EH (cell line): ENCODE measurements at regions not wholly inside any gene's neighbourhood (a gene's known extent, or its start where the extent isn't known, plus 50 kb on each side); places are given as distances from the start of the nearest gene placed in this dataset.
"Not testable (repeated sequence)": the region's sequence is repeated elsewhere in the genome, so short reads cannot be mapped to it uniquely, and the experiment has no call there.

ENCODE experiments used
- DNase-seq: peaks from one replicate; pipeline ENCODE4 v3.0.0-alpha.2; 2015; ENCODE audit warnings: low read depth

DNA sequence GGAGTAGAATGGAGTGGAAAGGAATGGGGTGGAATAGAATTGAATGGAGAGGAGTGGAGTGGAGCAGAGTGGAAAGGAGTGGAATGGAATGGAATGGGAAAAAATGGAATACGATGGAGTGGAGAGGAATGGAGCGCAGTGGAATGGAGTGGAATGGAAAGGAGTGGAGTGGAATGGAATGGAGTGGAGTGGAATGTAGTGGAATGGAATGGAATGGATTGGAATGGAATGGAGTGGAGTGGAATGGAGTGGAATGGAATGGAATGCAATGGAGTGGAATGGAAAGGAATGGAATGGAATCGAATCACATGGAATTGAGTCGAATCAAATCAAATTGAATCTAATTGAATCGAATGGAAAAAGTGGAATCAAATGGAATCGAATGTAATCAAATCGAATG, 1016.1 kb downstream of the CDY1 start:
- DNase-seq: no peak

DNA sequence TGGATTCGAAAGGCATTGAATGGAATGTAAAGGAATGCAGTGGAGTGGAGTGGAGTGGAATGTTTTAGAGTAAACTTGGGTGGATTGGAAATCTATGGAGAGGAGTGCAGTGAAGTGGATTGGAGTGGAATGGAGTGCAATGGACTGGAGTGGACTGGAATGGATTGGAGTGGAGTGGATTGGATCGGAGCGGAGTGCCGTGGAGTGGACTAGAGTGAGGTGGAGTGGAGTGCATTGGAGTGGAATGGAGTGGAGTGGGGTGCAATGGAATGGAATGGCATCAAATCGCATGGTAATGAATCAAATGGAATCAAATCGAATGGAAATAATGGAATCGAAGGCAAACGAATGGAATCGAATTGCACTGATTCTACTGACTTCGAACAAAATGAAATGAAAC, 1023.9 kb downstream of the CDY1 start:
- not testable (repeated sequence) for DNase-seq

DNA sequence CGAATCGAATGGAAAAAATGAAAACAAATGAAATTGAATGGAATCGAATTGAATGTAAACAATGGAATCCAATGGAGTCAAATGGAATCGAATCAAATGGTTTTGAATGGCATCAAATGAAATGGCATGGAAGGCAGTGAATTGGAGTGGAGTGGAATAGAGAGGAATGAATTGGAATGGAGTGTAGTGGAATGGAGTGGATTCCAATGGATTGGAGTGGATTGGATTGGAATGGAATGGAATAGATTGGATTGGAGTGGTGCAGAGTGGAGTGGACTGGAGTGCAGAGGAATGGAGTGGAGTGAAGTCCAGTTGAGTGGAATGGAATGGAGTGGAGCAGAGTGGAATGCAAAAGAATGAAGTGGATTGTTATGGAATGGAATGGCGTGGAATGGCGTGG, 1026.3 kb downstream of the CDY1 start:
- not testable (repeated sequence) for DNase-seq

DNA sequence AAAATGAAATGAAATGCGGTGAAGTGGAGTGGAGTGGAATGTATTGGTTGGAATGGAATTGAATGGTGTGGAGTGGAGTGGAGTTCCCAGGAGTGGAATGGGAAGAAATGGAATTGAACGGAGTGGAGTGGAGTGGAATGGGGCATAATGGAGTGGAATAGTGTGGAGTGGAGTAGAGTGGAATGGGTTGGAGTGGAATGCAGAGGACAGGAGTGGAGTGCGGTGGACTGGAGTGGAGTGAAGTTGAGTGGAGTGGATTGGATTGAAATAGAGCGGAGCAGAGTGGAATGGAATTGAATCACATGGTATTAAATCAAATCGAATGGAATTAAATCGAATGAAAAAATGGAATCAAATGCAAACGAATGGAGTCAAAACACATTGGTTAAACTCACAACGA, 1042.3 kb downstream of the CDY1 start:
- DNase-seq: not testable (repeated sequence)

DNA sequence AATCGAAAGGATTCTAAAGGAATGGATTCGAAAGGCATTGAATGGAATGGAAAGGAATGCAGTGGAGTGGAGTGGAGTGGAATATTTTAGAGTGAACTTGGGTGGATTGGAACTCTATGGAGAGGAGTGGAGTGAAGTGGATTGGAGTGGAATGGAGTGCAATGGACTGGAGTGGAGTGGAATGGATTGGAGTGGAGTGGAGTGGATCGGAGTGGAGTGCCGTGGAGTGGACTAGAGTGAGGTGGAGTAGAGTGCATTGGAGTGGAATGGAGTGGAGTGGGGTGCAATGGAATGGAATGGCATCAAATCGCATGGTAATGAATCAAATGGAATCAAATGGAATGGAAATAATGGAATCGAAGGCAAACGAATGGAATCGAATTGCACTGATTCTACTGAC, 1044.8 kb downstream of the CDY1 start:
- not testable (repeated sequence) for DNase-seq

DNA sequence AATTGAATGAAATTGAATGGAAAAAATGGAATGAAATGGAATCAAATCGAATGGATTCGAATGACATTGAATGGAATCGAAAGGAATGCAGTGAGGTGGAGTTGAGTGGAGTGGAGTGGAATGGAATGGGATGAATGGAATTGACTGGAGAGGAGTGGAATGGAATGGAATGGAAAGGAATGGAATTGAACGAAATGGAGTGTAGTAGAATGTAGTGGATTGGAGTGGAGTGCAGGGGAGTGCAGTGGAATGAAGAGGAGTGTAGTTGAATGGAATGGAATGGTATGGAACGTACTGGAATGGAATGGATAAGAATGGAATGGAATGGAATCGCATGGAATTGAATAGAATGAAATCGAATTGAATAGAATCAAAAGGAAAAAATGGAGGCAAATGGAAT, 1047.3 kb downstream of the CDY1 start:
- not testable (repeated sequence) for DNase-seq

DNA sequence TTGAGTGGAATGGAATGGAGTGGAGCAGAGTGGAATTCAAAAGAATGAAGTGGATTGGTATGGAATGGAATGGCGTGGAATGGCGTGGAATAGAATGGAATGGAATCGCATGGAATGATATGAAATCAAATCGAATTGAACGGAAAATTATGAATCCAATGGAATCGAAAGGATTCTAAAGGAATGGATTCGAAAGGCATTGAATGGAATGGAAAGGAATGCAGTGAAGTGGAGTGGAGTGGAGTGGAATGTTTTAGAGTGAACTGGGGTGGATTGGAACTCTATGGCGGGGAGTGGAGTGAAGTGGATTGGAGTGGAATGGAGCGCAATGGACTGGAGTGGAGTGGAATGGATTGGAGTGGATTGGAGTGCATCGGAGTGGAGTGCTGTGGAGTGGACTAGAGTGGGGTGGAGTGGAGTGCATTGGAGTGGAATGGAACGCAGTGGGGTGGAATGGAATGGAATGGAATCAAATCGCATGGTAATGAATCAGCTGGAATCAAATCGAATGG, 1048.5 kb downstream of the CDY1 start:
- DNase-seq: peak; percentile 6

DNA sequence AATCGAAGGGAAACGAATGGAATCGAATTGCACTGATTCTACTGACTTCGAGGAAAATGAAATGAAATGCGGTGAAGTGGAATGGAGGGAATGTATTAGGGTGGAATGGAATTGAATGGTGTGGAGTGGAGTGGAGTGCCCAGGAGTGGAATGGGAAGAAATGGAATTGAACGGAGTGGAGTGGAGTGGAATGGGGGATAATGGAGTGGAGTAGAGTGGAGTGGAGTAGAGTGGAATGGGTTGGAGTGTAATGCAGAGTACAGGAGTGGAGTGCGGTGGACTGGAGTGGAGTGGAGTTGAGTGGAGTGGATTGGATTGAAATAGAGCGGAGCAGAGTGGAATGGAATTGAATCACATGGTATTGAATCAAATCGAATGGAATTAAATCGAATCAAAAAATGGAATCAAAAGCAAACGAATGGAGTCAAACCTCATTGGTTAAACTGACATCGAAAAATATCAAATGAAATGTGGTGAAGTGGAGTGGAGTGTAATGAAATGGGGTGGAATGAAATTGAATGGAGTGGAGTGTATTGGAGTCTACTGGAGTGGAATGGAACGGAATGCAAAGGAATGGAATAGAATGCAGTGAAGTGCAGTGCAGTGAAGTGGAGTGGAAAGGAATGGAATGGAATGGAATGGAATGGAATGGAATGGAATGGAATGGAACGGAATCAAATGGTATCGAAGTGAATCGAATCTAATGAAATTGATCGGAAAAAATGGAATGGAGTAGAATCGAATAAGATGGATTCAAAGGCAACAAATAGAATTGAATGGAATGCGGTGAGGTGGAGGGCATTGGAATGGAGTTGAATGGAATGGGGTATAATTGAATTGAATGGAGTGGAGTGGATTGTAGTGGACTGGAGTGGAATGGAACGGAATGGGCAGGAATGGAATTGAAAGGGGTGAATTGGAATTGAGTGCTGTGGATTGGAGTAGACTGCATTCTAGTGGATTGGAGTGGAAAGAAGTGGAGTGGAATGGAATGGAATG, 1049.3 kb downstream of the CDY1 start:
- DNase-seq: peak; percentile 8
